ENCODE measurements at regions not wholly inside any gene's neighbourhood (a gene's known extent, or its start where the extent isn't known, plus 50 kb on each side); places are given as distances from the start of the nearest gene placed in this dataset.

DNA sequence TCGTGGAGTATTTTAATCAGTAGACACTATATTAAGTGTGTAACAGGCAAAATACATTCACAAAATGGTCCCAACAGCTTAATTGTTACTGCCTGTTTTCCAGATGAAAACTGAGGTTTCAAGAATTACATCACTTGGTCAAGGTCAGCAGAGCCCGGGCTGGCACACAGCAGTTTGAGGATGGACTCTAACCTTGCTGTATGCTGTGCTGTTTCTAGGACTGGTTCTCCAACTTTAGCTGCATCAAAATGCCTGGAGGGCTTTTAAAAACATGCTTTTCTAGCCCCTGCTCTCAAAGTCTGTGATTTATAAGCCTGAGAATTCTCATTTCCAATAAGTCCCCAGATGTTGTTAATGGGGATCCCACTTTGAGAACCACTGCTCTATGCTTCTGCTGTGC lies 247.1 kb upstream of the FZD8 start:
- H3K36me3 ChIP-seq (ENCODE audit: insufficient read depth, low read length) = no peaks in the 10 kb centered on the region
- FAIRE-seq (no peak), DNase-seq (ENCODE audit: low read depth) (no peak)
- Mint-ChIP-seq H3K4me1 (ENCODE audit: low read depth, unreplicated experiment) (peaks cover 1% of the 10 kb centered on the region), H3K9me3 (ENCODE audit: unreplicated experiment) (no peaks in the 10 kb centered on the region), H3K36me3 (ENCODE audit: low read depth, unreplicated experiment) (no peaks in the 10 kb centered on the region), H3K27me3 (ENCODE audit: low read depth, unreplicated experiment) (peaks cover 12% of the 10 kb centered on the region), H3K4me3 (ENCODE audit: unreplicated experiment) (no peak overlapping the region), H3K27ac (ENCODE audit: unreplicated experiment) (no peak overlapping the region)
- H3K79me2 ChIP-seq (ENCODE audit: insufficient read depth, low read length) = no peaks in the 10 kb centered on the region
- no peak overlapping the region for H3K4me3 ChIP-seq (ENCODE audit: insufficient read depth, low read depth, low read length)
- no peaks in the 10 kb centered on the region for H3K4me1 ChIP-seq (ENCODE audit: insufficient read depth, low read length)
- H4K20me1 ChIP-seq (ENCODE audit: insufficient read depth, low read length) = no peaks in the 10 kb centered on the region
- no peak overlapping the region for H3K4me2 ChIP-seq (ENCODE audit: low read length)
- no peak for TF ChIP-seq EZH2 (IDR thresholded peaks at IDR 0.05; ENCODE audit: insufficient read depth, low read length)
- TF ChIP-seq, protein P1, sequence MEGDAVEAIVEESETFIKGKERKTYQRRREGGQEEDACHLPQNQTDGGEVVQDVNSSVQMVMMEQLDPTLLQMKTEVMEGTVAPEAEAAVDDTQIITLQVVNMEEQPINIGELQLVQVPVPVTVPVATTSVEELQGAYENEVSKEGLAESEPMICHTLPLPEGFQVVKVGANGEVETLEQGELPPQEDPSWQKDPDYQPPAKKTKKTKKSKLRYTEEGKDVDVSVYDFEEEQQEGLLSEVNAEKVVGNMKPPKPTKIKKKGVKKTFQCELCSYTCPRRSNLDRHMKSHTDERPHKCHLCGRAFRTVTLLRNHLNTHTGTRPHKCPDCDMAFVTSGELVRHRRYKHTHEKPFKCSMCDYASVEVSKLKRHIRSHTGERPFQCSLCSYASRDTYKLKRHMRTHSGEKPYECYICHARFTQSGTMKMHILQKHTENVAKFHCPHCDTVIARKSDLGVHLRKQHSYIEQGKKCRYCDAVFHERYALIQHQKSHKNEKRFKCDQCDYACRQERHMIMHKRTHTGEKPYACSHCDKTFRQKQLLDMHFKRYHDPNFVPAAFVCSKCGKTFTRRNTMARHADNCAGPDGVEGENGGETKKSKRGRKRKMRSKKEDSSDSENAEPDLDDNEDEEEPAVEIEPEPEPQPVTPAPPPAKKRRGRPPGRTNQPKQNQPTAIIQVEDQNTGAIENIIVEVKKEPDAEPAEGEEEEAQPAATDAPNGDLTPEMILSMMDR (IDR thresholded peaks at IDR 0.05; ENCODE audit: insufficient read depth, low read depth, low read length) = no peak
- H2AFZ ChIP-seq (ENCODE audit: low read depth, low read length) = no peak overlapping the region
- peaks cover 2% of the 10 kb centered on the region for H3K27me3 ChIP-seq (ENCODE audit: insufficient read depth, low read length)
- no peaks in the 10 kb centered on the region for H3K9me3 ChIP-seq (ENCODE audit: insufficient read depth, low read depth, low read length)
- H3K9ac ChIP-seq (ENCODE audit: low read length) = no peak overlapping the region
- no peak overlapping the region for H3K27ac ChIP-seq (ENCODE audit: low read depth, low read length)

DNA sequence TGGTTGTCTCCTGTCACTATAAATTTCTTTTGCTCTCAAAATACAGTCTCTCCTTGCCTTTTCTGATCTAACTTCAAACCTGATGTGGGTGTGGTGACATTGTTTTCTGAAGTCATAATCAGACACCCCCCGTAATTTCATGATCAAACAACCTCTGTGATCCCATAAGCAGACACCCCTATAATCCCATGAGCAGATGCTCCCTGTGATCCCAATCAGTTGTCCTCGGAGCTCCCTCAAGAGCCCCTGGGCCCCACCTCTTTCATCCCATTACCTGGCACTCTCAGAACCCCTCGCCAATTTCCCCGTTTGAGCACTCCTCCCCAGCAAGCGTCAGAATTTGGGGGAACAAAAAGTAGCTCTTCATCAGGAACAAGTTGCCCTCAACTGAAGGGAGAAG lies 246.3 kb upstream of the FZD8 start:
- no peaks in the 10 kb centered on the region for H3K36me3 Mint-ChIP-seq (ENCODE audit: low read depth, unreplicated experiment)
- TF ChIP-seq EZH2 (IDR thresholded peaks at IDR 0.05; ENCODE audit: insufficient read depth, low read length) = no peak
- TF ChIP-seq, protein P1 (IDR thresholded peaks at IDR 0.05; ENCODE audit: insufficient read depth, low read depth, low read length) = no peak
- no peak overlapping the region for H3K27ac ChIP-seq (ENCODE audit: low read depth, low read length)
- no peak overlapping the region for H3K4me2 ChIP-seq (ENCODE audit: low read length)
- peaks cover 17% of the 10 kb centered on the region for H3K27me3 Mint-ChIP-seq (ENCODE audit: low read depth, unreplicated experiment)
- H3K27ac Mint-ChIP-seq (ENCODE audit: unreplicated experiment) = no peak overlapping the region
- H3K4me1 Mint-ChIP-seq (ENCODE audit: low read depth, unreplicated experiment) = peaks cover 1% of the 10 kb centered on the region
- no peak overlapping the region for H2AFZ ChIP-seq (ENCODE audit: low read depth, low read length)
- no peak overlapping the region for H3K4me3 Mint-ChIP-seq (ENCODE audit: unreplicated experiment)
- H3K9me3 ChIP-seq (ENCODE audit: insufficient read depth, low read depth, low read length) = no peaks in the 10 kb centered on the region
- H3K27me3 ChIP-seq (ENCODE audit: insufficient read depth, low read length) = peaks cover 2% of the 10 kb centered on the region
- FAIRE-seq (no peak), DNase-seq (ENCODE audit: low read depth) (no peak)
- no peaks in the 10 kb centered on the region for H3K4me1 ChIP-seq (ENCODE audit: insufficient read depth, low read length)
- no peaks in the 10 kb centered on the region for H3K36me3 ChIP-seq (ENCODE audit: insufficient read depth, low read length)
- H4K20me1 ChIP-seq (ENCODE audit: insufficient read depth, low read length) = no peaks in the 10 kb centered on the region
- H3K79me2 ChIP-seq (ENCODE audit: insufficient read depth, low read length) = no peaks in the 10 kb centered on the region
- H3K9ac ChIP-seq (ENCODE audit: low read length) = no peak overlapping the region
- H3K4me3 ChIP-seq (ENCODE audit: insufficient read depth, low read depth, low read length) = no peak overlapping the region
- no peaks in the 10 kb centered on the region for H3K9me3 Mint-ChIP-seq (ENCODE audit: unreplicated experiment)

DNA sequence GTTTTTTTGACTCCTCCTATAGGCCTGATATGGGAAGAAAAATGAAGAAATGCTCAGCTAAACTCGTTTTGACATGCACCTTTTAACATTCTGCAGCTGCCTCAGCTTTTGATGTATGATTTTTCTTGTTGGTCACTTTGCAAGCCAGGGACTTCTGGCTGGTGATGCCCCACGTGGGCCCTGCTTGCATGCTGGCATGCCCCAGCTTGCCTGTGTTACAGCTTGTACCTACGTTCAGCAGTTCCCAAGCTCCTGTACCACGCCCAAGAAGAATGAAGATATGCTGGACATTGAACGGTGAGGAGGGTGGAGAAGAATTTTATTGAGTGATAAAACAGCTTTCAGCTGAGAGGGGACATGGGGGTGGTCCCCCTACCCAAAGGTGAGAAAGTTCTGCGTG lies 245.6 kb upstream of the FZD8 start:
- Histone ChIP-seq H3K9me3 (ENCODE audit: insufficient read depth, low read depth, low read length) (no peaks in the 10 kb centered on the region), H3K36me3 (ENCODE audit: insufficient read depth, low read length) (no peaks in the 10 kb centered on the region), H3K9ac (ENCODE audit: low read length) (no peak overlapping the region), H3K4me2 (ENCODE audit: low read length) (no peak overlapping the region), H3K27ac (ENCODE audit: low read depth, low read length) (no peak overlapping the region), H2AFZ (ENCODE audit: low read depth, low read length) (no peak overlapping the region), H3K4me3 (ENCODE audit: insufficient read depth, low read depth, low read length) (no peak overlapping the region), H4K20me1 (ENCODE audit: insufficient read depth, low read length) (no peaks in the 10 kb centered on the region), H3K27me3 (ENCODE audit: insufficient read depth, low read length) (peaks cover 2% of the 10 kb centered on the region), H3K79me2 (ENCODE audit: insufficient read depth, low read length) (no peaks in the 10 kb centered on the region), H3K4me1 (ENCODE audit: insufficient read depth, low read length) (no peaks in the 10 kb centered on the region)
- DNase-seq (ENCODE audit: low read depth) (no peak), FAIRE-seq (no peak)
- TF ChIP-seq, protein P1 (IDR thresholded peaks at IDR 0.05; ENCODE audit: insufficient read depth, low read depth, low read length) = no peak
- TF ChIP-seq EZH2 (IDR thresholded peaks at IDR 0.05; ENCODE audit: insufficient read depth, low read length) = no peak
- Mint-ChIP-seq H3K27me3 (ENCODE audit: low read depth, unreplicated experiment) (peaks cover 22% of the 10 kb centered on the region), H3K4me3 (ENCODE audit: unreplicated experiment) (no peak overlapping the region), H3K4me1 (ENCODE audit: low read depth, unreplicated experiment) (peaks cover 1% of the 10 kb centered on the region), H3K27ac (ENCODE audit: unreplicated experiment) (no peak overlapping the region), H3K36me3 (ENCODE audit: low read depth, unreplicated experiment) (no peaks in the 10 kb centered on the region), H3K9me3 (ENCODE audit: unreplicated experiment) (no peaks in the 10 kb centered on the region)

Measured in astrocyte (in vitro differentiated cells and primary cell).